Chondrocyte (in vitro differentiated cells): ENCODE measurements at regions not wholly inside any gene's neighbourhood (a gene's known extent, or its start where the extent isn't known, plus 50 kb on each side); places are given as distances from the start of the nearest gene placed in this dataset.

Source experiments
- DNase-seq: peaks from one replicate; pipeline ENCODE4 v3.0.0; 2021; ENCODE audit warnings: mixed read lengths, low spot score
- H3K27ac Mint-ChIP-seq: one replicate; pipeline ENCODE4 v1.8.0; 2021; ENCODE audit warnings: mild to moderate bottlenecking, moderate library complexity, mixed read lengths; ENCODE audit not compliant: unreplicated experiment
- H3K27me3 Mint-ChIP-seq: 2 replicates; pipeline ENCODE4 v1.8.0; 2021; ENCODE audit warnings: low read depth, mixed read lengths
- H3K36me3 Mint-ChIP-seq: 2 replicates; pipeline ENCODE4 v1.8.0; 2021; ENCODE audit warnings: low read depth, mixed read lengths
- H3K4me1 Mint-ChIP-seq: 2 replicates; pipeline ENCODE4 v1.8.0; 2021; ENCODE audit warnings: low read depth, mild to moderate bottlenecking, mixed read lengths
- H3K4me3 Mint-ChIP-seq: one replicate; pipeline ENCODE4 v1.8.0; 2021; ENCODE audit warnings: mild to moderate bottlenecking, moderate library complexity, mixed read lengths; ENCODE audit not compliant: unreplicated experiment
- H3K9me3 Mint-ChIP-seq: 2 replicates; pipeline ENCODE4 v1.8.0; 2021; ENCODE audit warnings: low read depth, mixed read lengths
- CTCF ChIP-seq: fragments of 200-600 bp; sonication (generic); IDR thresholded peaks from 2 replicates; pipeline ENCODE4 v1.5.0; 2021; ENCODE audit warnings: antibody characterized with exemption, mild to moderate bottlenecking, moderate library complexity

GRCh38 chr14:81759541-81759940 lies 225.9 kb upstream of the SEL1L start:
- DNase-seq: no peak
- no peaks in the 10 kb centered on the region for H3K27me3 Mint-ChIP-seq
- H3K27ac Mint-ChIP-seq: no peak overlapping the region
- H3K9me3 Mint-ChIP-seq: peaks cover 4% of the 10 kb centered on the region
- TF ChIP-seq CTCF: no peak
- H3K4me3 Mint-ChIP-seq: no peak overlapping the region
- H3K36me3 Mint-ChIP-seq: no peaks in the 10 kb centered on the region
- H3K4me1 Mint-ChIP-seq: no peaks in the 10 kb centered on the region

- no peaks in the 10 kb centered on the region for H3K4me1 Mint-ChIP-seq
- no peak overlapping the region for H3K27ac Mint-ChIP-seq
- H3K27me3 Mint-ChIP-seq: no peaks in the 10 kb centered on the region
- no peak overlapping the region for H3K4me3 Mint-ChIP-seq
- H3K36me3 Mint-ChIP-seq: no peaks in the 10 kb centered on the region
- DNase-seq: no peak
- no peak for TF ChIP-seq CTCF
- H3K9me3 Mint-ChIP-seq: peaks cover 13% of the 10 kb centered on the region
These were observed 232.1 kb upstream of the SEL1L start for GRCh38 chr14:81765651-81766275.

GRCh38 chr14:81766321-81766915 lies 232.8 kb upstream of the SEL1L start:
- no peak overlapping the region for H3K4me3 Mint-ChIP-seq
- TF ChIP-seq CTCF: no peak
- H3K27ac Mint-ChIP-seq: no peak overlapping the region
- no peak for DNase-seq
- peaks cover 13% of the 10 kb centered on the region for H3K9me3 Mint-ChIP-seq
- no peaks in the 10 kb centered on the region for H3K27me3 Mint-ChIP-seq
- H3K4me1 Mint-ChIP-seq: no peaks in the 10 kb centered on the region
- no peaks in the 10 kb centered on the region for H3K36me3 Mint-ChIP-seq

GRCh38 chr14:81767266-81767995 lies 233.8 kb upstream of the SEL1L start:
- no peak for DNase-seq
- no peak for TF ChIP-seq CTCF
- Mint-ChIP-seq H3K27me3 (no peaks in the 10 kb centered on the region), H3K9me3 (peaks cover 13% of the 10 kb centered on the region), H3K4me1 (no peaks in the 10 kb centered on the region), H3K27ac (no peak overlapping the region), H3K4me3 (no peak overlapping the region), H3K36me3 (no peaks in the 10 kb centered on the region)

GRCh38 chr14:81771651-81772275 lies 238.1 kb upstream of the SEL1L start:
- TF ChIP-seq CTCF: no peak
- Mint-ChIP-seq H3K27ac (no peak overlapping the region), H3K4me3 (no peak overlapping the region), H3K27me3 (no peaks in the 10 kb centered on the region), H3K4me1 (no peaks in the 10 kb centered on the region), H3K9me3 (peaks cover 17% of the 10 kb centered on the region), H3K36me3 (no peaks in the 10 kb centered on the region)
- DNase-seq: no peak
